ENCODE measurements at regions not wholly inside any gene's neighbourhood (a gene's known extent, or its start where the extent isn't known, plus 50 kb on each side); places are given as distances from the start of the nearest gene placed in this dataset.

GRCh38 chr14:38425324-38425976, 169.6 kb upstream of the CLEC14A start:
- no peak for DNase-seq (ENCODE audit: low spot score)
- ChIA-PET POLR2A (ENCODE audit: low non-redundant PET) (no interaction called here), CTCF (interaction anchor here (0.8 kb wide), 1 partner anchor 1055 kb away, joined by 7 read pairs; no protein-coding TSS in a partner anchor)
- H3K27ac ChIP-seq: no peak overlapping the region
- TF ChIP-seq CTCF (conservative IDR thresholded peaks at IDR 0.05; ENCODE audit: low read depth): no peak

GRCh38 chr14:38420048-38420447, 164.2 kb upstream of the CLEC14A start:
- POLR2A ChIA-PET (ENCODE audit: low non-redundant PET): no interaction called here
- H3K27ac ChIP-seq: no peak overlapping the region
- CTCF ChIA-PET: interaction anchor here (0.7 kb wide), 1 partner anchor 929 kb away, joined by 3 read pairs; no protein-coding TSS in a partner anchor
- no peak for TF ChIP-seq CTCF (conservative IDR thresholded peaks at IDR 0.05; ENCODE audit: low read depth)
- no peak for DNase-seq (ENCODE audit: low spot score)

GRCh38 chr14:38419579-38419978, 163.7 kb upstream of the CLEC14A start:
- H3K27ac ChIP-seq: no peak overlapping the region
- no peak for TF ChIP-seq CTCF (conservative IDR thresholded peaks at IDR 0.05; ENCODE audit: low read depth)
- POLR2A ChIA-PET (ENCODE audit: low non-redundant PET): no interaction called here
- DNase-seq (ENCODE audit: low spot score): no peak
- CTCF ChIA-PET: no interaction called here

- ChIA-PET CTCF (no interaction called here), POLR2A (ENCODE audit: low non-redundant PET) (no interaction called here)
- H3K27ac ChIP-seq: no peak overlapping the region
- DNase-seq (ENCODE audit: low spot score): no peak
- no peak for TF ChIP-seq CTCF (conservative IDR thresholded peaks at IDR 0.05; ENCODE audit: low read depth)
Measured at GRCh38 chr14:38412654-38413053, 156.8 kb upstream of the CLEC14A start.

GRCh38 chr14:38410442-38410841, 154.5 kb upstream of the CLEC14A start:
- no peak overlapping the region for H3K27ac ChIP-seq
- CTCF ChIA-PET: no interaction called here
- no peak for TF ChIP-seq CTCF (conservative IDR thresholded peaks at IDR 0.05; ENCODE audit: low read depth)
- no peak for DNase-seq (ENCODE audit: low spot score)
- POLR2A ChIA-PET (ENCODE audit: low non-redundant PET): no interaction called here

- TF ChIP-seq CTCF (conservative IDR thresholded peaks at IDR 0.05; ENCODE audit: low read depth): no peak
- POLR2A ChIA-PET (ENCODE audit: low non-redundant PET): no interaction called here
- H3K27ac ChIP-seq: no peak overlapping the region
- no peak for DNase-seq (ENCODE audit: low spot score)
- CTCF ChIA-PET: no interaction called here
Measured at GRCh38 chr14:38409071-38409705, 153.3 kb upstream of the CLEC14A start.
